ENCODE measurements at regions not wholly inside any gene's neighbourhood (a gene's known extent, or its start where the extent isn't known, plus 50 kb on each side); places are given as distances from the start of the nearest gene placed in this dataset.

GRCh38 chr17:45688820-45689219, 95.3 kb upstream of the CRHR1 start:
- DNase-seq, result no peak

- DNase-seq, result no peak
Observed at GRCh38 chr17:45689451-45689850, 94.7 kb upstream of the CRHR1 start.

- no peak for DNase-seq
Observed at GRCh38 chr17:45690625-45691275, 93.4 kb upstream of the CRHR1 start.

- DNase-seq, result no peak
Observed at GRCh38 chr17:45692661-45693060, 91.5 kb upstream of the CRHR1 start.

GRCh38 chr17:45693792-45694191, 90.3 kb upstream of the CRHR1 start:
- DNase-seq, result no peak

- DNase-seq, result no peak
Observed at GRCh38 chr17:45696442-45696841, 87.7 kb upstream of the CRHR1 start.

GRCh38 chr17:45697076-45697475, 87.0 kb upstream of the CRHR1 start:
- no peak for DNase-seq

- no peak for DNase-seq
Observed at GRCh38 chr17:45700171-45701090, 83.7 kb upstream of the CRHR1 start.

GRCh38 chr17:45702666-45703266, 81.4 kb upstream of the CRHR1 start:
- DNase-seq, result no peak

- no peak for DNase-seq
Observed at GRCh38 chr17:45703348-45703747, 80.8 kb upstream of the CRHR1 start.

GRCh38 chr17:45703806-45704205, 80.3 kb upstream of the CRHR1 start:
- no peak for DNase-seq

GRCh38 chr17:45704251-45704650, 79.9 kb upstream of the CRHR1 start:
- DNase-seq, result no peak

GRCh38 chr17:45705123-45706009, 78.8 kb upstream of the CRHR1 start:
- DNase-seq, result no peak

GRCh38 chr17:45706033-45706432, 78.1 kb upstream of the CRHR1 start:
- DNase-seq, result no peak

GRCh38 chr17:45708707-45709290, 75.3 kb upstream of the CRHR1 start:
- no peak for DNase-seq

GRCh38 chr17:45709728-45710288, 74.3 kb upstream of the CRHR1 start:
- DNase-seq, result no peak

- no peak for DNase-seq
Observed at GRCh38 chr17:45715787-45716186, 68.3 kb upstream of the CRHR1 start.

- DNase-seq, result no peak
Observed at GRCh38 chr17:45718791-45719190, 65.3 kb upstream of the CRHR1 start.

GRCh38 chr17:45719335-45720071, 64.6 kb upstream of the CRHR1 start:
- DNase-seq, result no peak

- no peak for DNase-seq
Observed at GRCh38 chr17:45720386-45720785, 63.7 kb upstream of the CRHR1 start.

GRCh38 chr17:45722161-45722560, 62.0 kb upstream of the CRHR1 start:
- DNase-seq, result no peak

All from activated CD4-positive, CD25-positive, alpha-beta regulatory T cell treated with anti-CD3 and anti-CD28 coated beads, Interleukin-2, amount 50 U/mL, for 72 hours (primary cell).